Mucosa of gallbladder (tissue), 1 donor: ENCODE measurements at regions not wholly inside any gene's neighbourhood (a gene's known extent, or its start where the extent isn't known, plus 50 kb on each side); places are given as distances from the start of the nearest gene placed in this dataset.

Experiments used
- DNase-seq: peaks from one replicate; pipeline ENCODE4 v3.0.0-alpha.2; 2020; ENCODE audit warnings: low spot score
- donor health status: DM: no; HTN: no; CAD: no.

DNA sequence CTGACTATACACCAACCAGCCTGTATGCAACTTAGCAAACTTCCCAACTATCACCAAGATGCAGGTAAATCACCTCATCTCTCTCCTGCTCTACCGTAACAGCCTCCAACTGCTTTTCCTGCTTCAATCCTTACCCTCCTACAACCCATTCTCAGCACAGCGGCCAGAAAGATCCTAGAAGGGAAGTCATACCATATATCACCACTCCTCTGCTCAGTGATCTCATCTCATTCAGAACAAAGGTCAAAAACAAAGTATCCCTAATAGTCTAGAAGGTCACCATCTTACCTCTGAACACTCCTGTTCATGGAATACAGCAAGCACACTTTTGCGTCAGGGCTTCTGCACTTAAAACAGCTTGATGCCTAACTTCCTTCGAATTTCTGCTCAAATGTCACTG, 62.2 kb upstream of the RNF38 start:
- no peak for DNase-seq

DNA sequence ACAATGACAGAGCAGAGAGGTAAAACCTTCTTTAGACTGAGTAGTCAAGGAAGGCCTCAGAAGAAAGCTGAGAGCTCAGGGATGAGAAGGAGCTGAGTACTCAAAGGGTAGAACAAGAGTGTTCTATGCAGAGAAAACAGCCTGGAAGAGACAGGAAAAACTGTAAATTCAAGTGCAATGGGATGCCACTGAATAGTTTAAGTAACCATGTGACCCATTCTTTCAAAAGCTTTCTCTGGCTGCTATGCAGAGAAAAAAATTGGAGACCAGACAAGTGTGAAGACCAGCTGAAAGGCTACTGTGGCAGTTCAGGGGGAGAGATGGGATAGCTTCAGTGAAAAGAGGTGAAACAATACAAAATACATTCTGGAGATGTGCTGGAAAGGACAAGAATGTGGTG, 61.3 kb upstream of the RNF38 start:
- DNase-seq = no peak

DNA sequence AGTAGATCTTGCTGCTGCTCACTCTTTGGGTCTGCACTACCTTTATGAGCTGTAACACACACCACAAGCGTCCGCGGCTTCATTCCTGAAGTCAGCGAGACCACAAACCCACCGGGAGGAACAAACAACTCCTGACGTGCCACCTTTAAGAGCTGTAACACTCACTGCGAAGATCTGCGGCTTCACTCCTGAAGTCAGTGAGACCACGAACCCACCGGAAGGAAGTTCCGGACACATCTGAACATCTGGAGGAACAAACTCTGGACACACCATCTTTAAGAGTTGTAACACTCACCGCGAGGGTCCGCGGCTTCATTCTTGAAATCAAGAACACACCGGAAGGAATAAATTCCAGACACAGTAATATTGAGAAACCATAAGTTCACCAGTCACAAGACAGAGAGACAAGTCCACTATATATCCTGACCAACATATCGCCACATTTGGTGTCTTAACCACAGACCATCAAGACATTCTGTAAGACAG, 58.4 kb upstream of the RNF38 start:
- DNase-seq = peak; percentile 23

DNA sequence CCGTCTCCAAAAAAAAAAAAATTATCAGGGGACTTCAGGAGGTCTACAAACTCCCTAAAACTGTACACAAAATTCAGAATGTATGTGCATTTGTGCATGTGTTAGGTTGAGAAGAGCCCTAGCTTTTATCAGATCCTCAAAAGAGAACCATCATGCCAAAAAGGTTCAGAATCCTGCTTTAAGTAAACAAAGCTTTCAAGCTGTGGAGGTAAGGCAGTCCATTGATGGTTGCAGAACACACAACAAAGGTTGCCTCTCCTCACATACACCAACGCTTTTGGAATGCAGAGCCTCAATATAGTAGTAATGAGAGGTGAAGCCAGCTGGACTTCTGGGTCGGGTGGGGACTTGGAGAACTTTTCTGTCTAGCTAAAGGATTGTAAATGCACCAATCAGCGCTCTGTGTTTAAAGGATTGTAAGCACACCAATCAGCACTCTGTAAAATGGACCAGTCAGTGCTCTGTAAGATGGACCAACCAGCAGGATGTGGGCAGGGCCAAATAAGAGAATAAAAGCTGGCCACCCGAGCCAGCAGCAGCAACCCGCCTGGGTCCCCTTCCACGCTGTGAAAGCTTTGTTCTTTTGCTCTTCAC, 57.9 kb upstream of the RNF38 start:
- DNase-seq = no peak

DNA sequence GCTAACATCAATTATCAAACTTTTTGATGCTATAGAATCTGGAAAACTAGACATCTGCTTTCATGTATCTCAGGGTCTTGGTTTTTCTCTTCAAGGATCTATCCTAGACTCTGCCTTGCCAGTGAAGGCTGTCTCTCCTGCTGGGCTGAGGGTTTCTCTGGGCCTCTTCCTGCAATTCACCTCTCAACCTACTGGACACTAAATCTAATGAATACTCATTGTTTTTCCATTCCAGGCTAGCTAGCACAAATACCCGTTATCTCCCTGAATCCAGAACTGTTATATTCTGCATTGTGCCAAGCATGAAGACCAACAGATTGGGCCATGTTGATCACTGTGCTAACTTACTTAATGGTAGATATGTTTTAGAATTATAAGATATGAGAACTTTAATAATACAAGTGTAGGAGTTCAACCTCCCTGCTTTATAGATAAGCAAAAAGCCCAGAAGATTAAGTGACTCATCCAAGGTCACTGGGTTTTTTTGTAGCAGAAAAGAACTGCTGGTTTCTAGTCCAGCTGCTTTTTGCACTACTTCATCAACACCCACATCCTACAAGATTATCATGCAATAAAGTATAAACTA, 56.5 kb upstream of the RNF38 start:
- DNase-seq = no peak

DNA sequence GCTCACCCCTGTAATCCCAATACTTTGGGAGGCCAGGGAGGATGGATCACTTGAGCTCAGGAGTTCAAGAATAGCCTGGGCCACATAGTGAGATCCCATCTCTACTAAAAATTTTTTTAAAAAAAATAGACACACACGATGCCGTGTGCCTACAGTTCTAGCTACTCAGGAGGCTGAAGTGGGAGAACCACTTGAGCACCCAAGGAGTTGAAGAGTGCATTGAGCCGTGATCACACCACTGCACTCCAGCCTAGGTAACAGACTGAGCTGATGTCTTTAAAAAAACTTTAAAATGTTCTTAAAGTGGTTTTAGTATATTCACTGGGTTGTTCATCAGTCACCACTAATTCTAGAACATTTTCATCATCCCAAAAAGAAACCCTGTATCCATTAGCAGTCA, 51.9 kb upstream of the RNF38 start:
- no peak for DNase-seq

DNA sequence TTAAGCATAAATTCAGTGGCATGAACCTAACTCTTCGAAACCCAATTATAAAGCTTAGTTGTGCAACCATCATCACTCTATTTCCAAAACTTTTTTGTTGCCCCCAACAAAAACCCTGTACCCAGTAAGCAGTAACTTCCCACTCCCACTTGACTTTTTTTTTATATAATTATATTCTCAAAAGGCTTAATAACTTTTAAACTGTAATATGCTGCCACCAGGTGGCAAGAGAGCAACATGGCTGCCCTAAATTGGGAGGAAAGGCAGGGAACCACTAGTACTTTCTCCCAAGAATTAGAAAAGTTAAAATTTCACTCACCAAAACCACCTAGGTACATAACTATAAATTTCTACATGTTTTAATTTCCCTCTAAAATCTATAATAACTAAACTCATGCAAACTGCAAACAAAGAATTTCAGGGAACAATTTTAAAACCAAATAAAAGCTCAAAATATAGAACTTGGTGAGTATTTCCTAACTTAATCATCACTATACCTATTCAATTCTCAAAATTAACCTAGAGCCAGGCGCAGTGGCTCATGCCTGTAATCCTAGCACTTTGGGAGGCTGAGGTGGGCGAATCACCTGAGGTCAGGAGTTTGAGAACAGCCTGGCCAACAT, 50.2 kb upstream of the RNF38 start:
- DNase-seq = no peak
